K562 (cell line): ENCODE measurements at regions not wholly inside any gene's neighbourhood (a gene's known extent, or its start where the extent isn't known, plus 50 kb on each side); places are given as distances from the start of the nearest gene placed in this dataset.

Experiments
- MEIS2 ChIP-seq: fragments of 450-650 bp; IDR thresholded peaks from 2 replicates; pipeline ENCODE4 v1.6.1; 2014; ENCODE audit warnings: mild to moderate bottlenecking; ENCODE audit not compliant: partially characterized antibody
- ZBTB7A ChIP-seq: IDR thresholded peaks from 2 replicates; pipeline ENCODE4 v1.6.1; 2011; ENCODE audit warnings: low read depth, mild to moderate bottlenecking, low read length, moderate library complexity, borderline replicate concordance; ENCODE audit not compliant: control insufficient read depth
- ZNF436 ChIP-seq: fragments of 250-450, 450-650 bp; sonication (Bioruptor Pico); formaldehyde crosslinking; IDR thresholded peaks from 2 replicates; pipeline ENCODE4 v1.7.0; 2020; ENCODE audit warnings: mild to moderate bottlenecking
- TF ChIP-seq, protein P1 (sequence below): fragments of 150-350 bp; conservative IDR thresholded peaks from 2 replicates; pipeline ENCODE4 v1.6.1; 2014; ENCODE audit warnings: low read length
- TF ChIP-seq, protein P2 (sequence below): fragments of 450-650 bp; IDR thresholded peaks from 2 replicates; pipeline ENCODE4 v1.6.1; 2018; ENCODE audit warnings: mild to moderate bottlenecking, low read depth; ENCODE audit not compliant: partially characterized antibody

GRCh38 chr7:26060733-26061677 is 91.0 kb upstream of the NFE2L3 start (continued):
- TF ChIP-seq, protein P1, sequence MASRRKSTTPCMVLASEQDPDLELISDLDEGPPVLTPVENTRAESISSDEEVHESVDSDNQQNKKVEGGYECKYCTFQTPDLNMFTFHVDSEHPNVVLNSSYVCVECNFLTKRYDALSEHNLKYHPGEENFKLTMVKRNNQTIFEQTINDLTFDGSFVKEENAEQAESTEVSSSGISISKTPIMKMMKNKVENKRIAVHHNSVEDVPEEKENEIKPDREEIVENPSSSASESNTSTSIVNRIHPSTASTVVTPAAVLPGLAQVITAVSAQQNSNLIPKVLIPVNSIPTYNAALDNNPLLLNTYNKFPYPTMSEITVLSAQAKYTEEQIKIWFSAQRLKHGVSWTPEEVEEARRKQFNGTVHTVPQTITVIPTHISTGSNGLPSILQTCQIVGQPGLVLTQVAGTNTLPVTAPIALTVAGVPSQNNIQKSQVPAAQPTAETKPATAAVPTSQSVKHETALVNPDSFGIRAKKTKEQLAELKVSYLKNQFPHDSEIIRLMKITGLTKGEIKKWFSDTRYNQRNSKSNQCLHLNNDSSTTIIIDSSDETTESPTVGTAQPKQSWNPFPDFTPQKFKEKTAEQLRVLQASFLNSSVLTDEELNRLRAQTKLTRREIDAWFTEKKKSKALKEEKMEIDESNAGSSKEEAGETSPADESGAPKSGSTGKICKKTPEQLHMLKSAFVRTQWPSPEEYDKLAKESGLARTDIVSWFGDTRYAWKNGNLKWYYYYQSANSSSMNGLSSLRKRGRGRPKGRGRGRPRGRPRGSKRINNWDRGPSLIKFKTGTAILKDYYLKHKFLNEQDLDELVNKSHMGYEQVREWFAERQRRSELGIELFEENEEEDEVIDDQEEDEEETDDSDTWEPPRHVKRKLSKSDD, result no peak
- TF ChIP-seq ZBTB7A, result no peak
- no peak for TF ChIP-seq ZNF436 (CRISPR knock-in tag)
- TF ChIP-seq, protein P2, sequence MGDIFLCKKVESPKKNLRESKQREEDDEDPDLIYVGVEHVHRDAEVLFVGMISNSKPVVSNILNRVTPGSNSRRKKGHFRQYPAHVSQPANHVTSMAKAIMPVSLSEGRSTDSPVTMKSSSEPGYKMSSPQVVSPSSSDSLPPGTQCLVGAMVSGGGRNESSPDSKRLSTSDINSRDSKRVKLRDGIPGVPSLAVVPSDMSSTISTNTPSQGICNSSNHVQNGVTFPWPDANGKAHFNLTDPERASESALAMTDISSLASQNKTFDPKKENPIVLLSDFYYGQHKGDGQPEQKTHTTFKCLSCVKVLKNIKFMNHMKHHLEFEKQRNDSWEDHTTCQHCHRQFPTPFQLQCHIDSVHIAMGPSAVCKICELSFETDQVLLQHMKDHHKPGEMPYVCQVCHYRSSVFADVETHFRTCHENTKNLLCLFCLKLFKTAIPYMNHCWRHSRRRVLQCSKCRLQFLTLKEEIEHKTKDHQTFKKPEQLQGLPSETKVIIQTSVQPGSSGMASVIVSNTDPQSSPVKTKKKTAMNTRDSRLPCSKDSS, result no peak
- no peak for TF ChIP-seq MEIS2
